Endothelial cell of umbilical vein (primary cell): ENCODE measurements at regions not wholly inside any gene's neighbourhood (a gene's known extent, or its start where the extent isn't known, plus 50 kb on each side); places are given as distances from the start of the nearest gene placed in this dataset.

Source experiments
- BruUV-seq: library from RNA; stranded (reverse); fragments of 400-500 nt; replicated peaks from 2 replicates; lab custom pipeline; 2021; lab: Mats Ljungman, UMichigan
- CTCF ChIA-PET: fragments of 300-600, 350-600 bp; sonication (Branson Sonifier 250); formaldehyde crosslinking; loops from one replicate; lab custom pipeline; 2021; ENCODE audit warnings: antibody characterized with exemption, inconsistent platforms; lab: Charles Lee
- POLR2A ChIA-PET: fragments of 300-600, 350-600 bp; sonication (Branson Sonifier 250); formaldehyde crosslinking; loops from one replicate; lab custom pipeline; 2021; ENCODE audit warnings: antibody characterized with exemption, inconsistent platforms; lab: Charles Lee
- DNase-seq: peaks from one replicate; pipeline ENCODE4 v3.0.0-alpha.2; 2011; ENCODE audit warnings: low read depth, low spot score
- FAIRE-seq: peaks from 2 replicates; lab custom pipeline; 2011; peaks lifted over from hg19 to GRCh38; lab: Jason Lieb, UNC
- H2AFZ ChIP-seq: 2 replicates; pipeline ENCODE4 v1.6.0; 2012; ENCODE audit warnings: low read depth, low read length, control low read depth, inconsistent platforms
- H3K27ac ChIP-seq: 2 replicates; pipeline ENCODE4 v1.5.1; 2011; ENCODE audit warnings: low read depth, mild to moderate bottlenecking, control low read depth, low read length, moderate library complexity; ENCODE audit not compliant: insufficient read depth
- H3K27me3 ChIP-seq, 2 experiments: 2 replicates each; pipeline versions ENCODE4 v1.6.0 to v1.6.1; 2011; ENCODE audit warnings: low read length in 2 of 2, mixed read lengths in 1 of 2; ENCODE audit not compliant: control insufficient read depth in 2 of 2, insufficient read depth in 2 of 2
- H3K36me3 ChIP-seq, 2 experiments: 2 replicates in 1 of 2; 3 replicates in 1 of 2; pipeline ENCODE4 v1.5.1; 2011; ENCODE audit warnings: low read length in 2 of 2, mild to moderate bottlenecking in 1 of 2, moderate library complexity in 1 of 2; ENCODE audit not compliant: control insufficient read depth in 2 of 2, insufficient read depth in 2 of 2; ENCODE audit errors: extremely low read depth in 1 of 2
- H3K4me1 ChIP-seq: 3 replicates; pipeline ENCODE4 v1.5.1; 2011; ENCODE audit warnings: mild to moderate bottlenecking, low read length; ENCODE audit not compliant: control insufficient read depth, insufficient read depth; ENCODE audit errors: extremely low read depth
- H3K4me2 ChIP-seq: 2 replicates; pipeline ENCODE4 v1.6.1; 2011; ENCODE audit warnings: low read length, control low read depth, mixed read lengths; ENCODE audit not compliant: insufficient read depth
- H3K4me3 ChIP-seq, 3 experiments: fragments of 200-600 bp in 1 of 3; sonication (generic), shearing (Covaris generic) in 1 of 3; replicated peaks in 1 of 3; 2 replicates each; pipeline ENCODE4 v1.5.1; 2011 to 2016; ENCODE audit warnings: control low read depth in 3 of 3, low read length in 3 of 3, mild to moderate bottlenecking in 2 of 3, inconsistent platforms in 1 of 3, low read depth in 1 of 3, moderate library complexity in 1 of 3; ENCODE audit not compliant: insufficient read depth in 1 of 3
- H3K79me2 ChIP-seq: 2 replicates; pipeline ENCODE4 v1.6.0; 2012; ENCODE audit warnings: low read length, inconsistent platforms; ENCODE audit not compliant: control insufficient read depth, insufficient read depth
- H3K9ac ChIP-seq: replicated peaks from 2 replicates; pipeline ENCODE3; 2011; ENCODE audit warnings: low read length, control low read depth; ENCODE audit not compliant: insufficient read depth; ENCODE audit errors: extremely low read depth
- H3K9me1 ChIP-seq: replicated peaks from 3 replicates; pipeline ENCODE4 v1.6.0; 2011; ENCODE audit warnings: mild to moderate bottlenecking, low read length; ENCODE audit not compliant: control insufficient read depth, insufficient read depth; ENCODE audit errors: extremely low read depth
- H3K9me3 ChIP-seq: replicated peaks from 2 replicates; pipeline ENCODE4 v1.5.1; 2012; ENCODE audit warnings: low read length, inconsistent platforms; ENCODE audit not compliant: control insufficient read depth, insufficient read depth
- H4K20me1 ChIP-seq: replicated peaks from 2 replicates; pipeline ENCODE3; 2011; ENCODE audit warnings: mild to moderate bottlenecking, low read length; ENCODE audit not compliant: control insufficient read depth, insufficient read depth; ENCODE audit errors: extremely low read depth
- EZH2 ChIP-seq: IDR thresholded peaks from 2 replicates; pipeline ENCODE4 v1.6.1; 2012; ENCODE audit warnings: borderline replicate concordance, low read depth, mild to moderate bottlenecking, moderate library complexity, low read length, inconsistent platforms; ENCODE audit not compliant: severe bottlenecking
- FOS ChIP-seq: IDR thresholded peaks from 2 replicates; pipeline ENCODE4 v1.6.1; 2011; ENCODE audit warnings: mild to moderate bottlenecking, low read length, moderate library complexity, borderline replicate concordance; ENCODE audit not compliant: insufficient read depth
- GATA2 ChIP-seq: IDR thresholded peaks from 2 replicates; pipeline ENCODE4 v1.7.0; 2011; ENCODE audit warnings: low read depth, mild to moderate bottlenecking, moderate library complexity, mixed read lengths, low read length; ENCODE audit not compliant: insufficient read length, insufficient read depth
- JUN ChIP-seq: IDR thresholded peaks from 2 replicates; pipeline ENCODE4 v1.6.1; 2011; ENCODE audit warnings: borderline replicate concordance, low read depth; ENCODE audit not compliant: insufficient read length, insufficient read depth
- MAX ChIP-seq: IDR thresholded peaks from 2 replicates; pipeline ENCODE4 v1.6.1; 2011; ENCODE audit not compliant: insufficient read depth, insufficient read length
- MYC ChIP-seq: IDR thresholded peaks from one replicate; pipeline ENCODE4 v1.6.1; 2011; ENCODE audit warnings: mild to moderate bottlenecking, low read depth, low read length
- POLR2A ChIP-seq: IDR thresholded peaks from 2 replicates; pipeline ENCODE4 v1.6.1; 2012; ENCODE audit warnings: low read depth, mild to moderate bottlenecking, control low read depth, low read length
- POLR2AphosphoS5 ChIP-seq: IDR thresholded peaks from 2 replicates; pipeline ENCODE4 v1.6.1; 2012; ENCODE audit warnings: low read depth, mild to moderate bottlenecking, control low read depth, low read length, moderate library complexity; ENCODE audit not compliant: insufficient read depth
- dilution Hi-C: fragments of 300-500 bp; cut with MboI; formaldehyde crosslinking; loops from one replicate; pipeline ENCODE4 v1.15.0; 2019; ENCODE audit warnings: low sequenced_read_pairs; ENCODE audit not compliant: extremely low pct_ligation_motif_present
- intact Hi-C: fragments of 100-400 bp; cut with micrococcal nuclease; formaldehyde crosslinking; loops from one replicate; pipeline ENCODE4 v1.10.0; 2022
- TF ChIP-seq, protein P1 (sequence below), 2 donors: IDR thresholded peaks; 1 replicate in 1 of 2; 2 replicates in 1 of 2; pipeline ENCODE4 v1.5.1; 2011; ENCODE audit warnings: low read length in 2 of 2, mild to moderate bottlenecking in 2 of 2, moderate library complexity in 2 of 2, control low read depth in 1 of 2, inconsistent platforms in 1 of 2, low read depth in 1 of 2; ENCODE audit not compliant: insufficient read depth in 1 of 2; ENCODE audit errors: extremely low read depth in 1 of 2

DNA sequence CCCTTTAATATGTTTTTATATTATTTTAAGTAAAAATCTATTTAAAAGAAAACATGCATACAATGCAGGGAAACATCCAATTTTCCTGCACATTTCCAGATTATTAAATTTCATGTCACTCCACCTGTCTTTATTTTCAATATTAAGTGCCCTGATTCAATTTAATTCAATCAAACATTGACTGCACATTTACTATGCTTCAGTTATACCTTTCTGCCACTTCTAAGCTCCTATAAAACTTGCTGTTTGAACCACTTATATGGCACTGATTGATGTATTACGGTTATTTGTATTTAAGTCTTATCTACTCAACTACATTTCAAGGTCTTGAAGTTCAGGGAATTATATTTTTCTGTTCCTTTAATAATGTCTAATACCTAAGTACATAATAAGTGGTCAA is 198.0 kb downstream of the CAVIN4 start:
- no peak overlapping the region for H3K27ac ChIP-seq
- no peaks in the 10 kb centered on the region for H3K27me3 ChIP-seq
- no peak overlapping the region for H2AFZ ChIP-seq
- no peaks in the 10 kb centered on the region for H3K79me2 ChIP-seq
- H3K4me2 ChIP-seq = no peak overlapping the region
- H3K4me3 ChIP-seq = no peak overlapping the region
- ChIA-PET CTCF (no interaction called here), POLR2A (no interaction called here)
- no peaks in the 10 kb centered on the region for H3K36me3 ChIP-seq
- H3K9ac ChIP-seq = no peak overlapping the region
- H4K20me1 ChIP-seq = no peaks in the 10 kb centered on the region
- H3K9me3 ChIP-seq = no peaks in the 10 kb centered on the region
- H3K9me1 ChIP-seq = no peaks in the 10 kb centered on the region
- DNase-seq (no peak), FAIRE-seq (no peak)
- dilution Hi-C loops (no loop called here), intact Hi-C loops (no loop called here)
- H3K4me1 ChIP-seq = no peaks in the 10 kb centered on the region
- TF ChIP-seq MAX (no peak), POLR2AphosphoS5 (no peak), JUN (no peak), FOS (no peak), MYC (no peak), GATA2 (no peak), POLR2A (no peak), EZH2 (no peak)
- TF ChIP-seq, protein P1, sequence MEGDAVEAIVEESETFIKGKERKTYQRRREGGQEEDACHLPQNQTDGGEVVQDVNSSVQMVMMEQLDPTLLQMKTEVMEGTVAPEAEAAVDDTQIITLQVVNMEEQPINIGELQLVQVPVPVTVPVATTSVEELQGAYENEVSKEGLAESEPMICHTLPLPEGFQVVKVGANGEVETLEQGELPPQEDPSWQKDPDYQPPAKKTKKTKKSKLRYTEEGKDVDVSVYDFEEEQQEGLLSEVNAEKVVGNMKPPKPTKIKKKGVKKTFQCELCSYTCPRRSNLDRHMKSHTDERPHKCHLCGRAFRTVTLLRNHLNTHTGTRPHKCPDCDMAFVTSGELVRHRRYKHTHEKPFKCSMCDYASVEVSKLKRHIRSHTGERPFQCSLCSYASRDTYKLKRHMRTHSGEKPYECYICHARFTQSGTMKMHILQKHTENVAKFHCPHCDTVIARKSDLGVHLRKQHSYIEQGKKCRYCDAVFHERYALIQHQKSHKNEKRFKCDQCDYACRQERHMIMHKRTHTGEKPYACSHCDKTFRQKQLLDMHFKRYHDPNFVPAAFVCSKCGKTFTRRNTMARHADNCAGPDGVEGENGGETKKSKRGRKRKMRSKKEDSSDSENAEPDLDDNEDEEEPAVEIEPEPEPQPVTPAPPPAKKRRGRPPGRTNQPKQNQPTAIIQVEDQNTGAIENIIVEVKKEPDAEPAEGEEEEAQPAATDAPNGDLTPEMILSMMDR (IDR thresholded peaks at IDR 0.05; ENCODE audit: extremely low read depth in 1 of 2, insufficient read depth in 1 of 2, low read depth in 1 of 2, low read length in 2 of 2) = no peak
- no TSS peak for BruUV-seq
